Adipocyte (in vitro differentiated cells): ENCODE measurements at regions not wholly inside any gene's neighbourhood (a gene's known extent, or its start where the extent isn't known, plus 50 kb on each side); places are given as distances from the start of the nearest gene placed in this dataset.

Experiments
- DNase-seq: peaks from one replicate; pipeline ENCODE4 v3.0.0-alpha.2; 2015; ENCODE audit warnings: low read depth
- H3K27me3 ChIP-seq: replicated peaks from 2 replicates; pipeline ENCODE4 v1.7.0; 2013; ENCODE audit warnings: mild to moderate bottlenecking, low read length, moderate library complexity; ENCODE audit not compliant: control insufficient read depth, insufficient read depth
- H3K36me3 ChIP-seq: 2 replicates; pipeline ENCODE4 v1.7.0; 2013; ENCODE audit warnings: low read length, mild to moderate bottlenecking, moderate library complexity; ENCODE audit not compliant: control insufficient read depth, insufficient read depth, severe bottlenecking
- H3K4me1 ChIP-seq: 2 replicates; pipeline ENCODE4 v1.7.0; 2013; ENCODE audit warnings: mild to moderate bottlenecking, low read length, moderate library complexity; ENCODE audit not compliant: control insufficient read depth, insufficient read depth
- H3K4me3 ChIP-seq: 2 replicates; pipeline ENCODE4 v1.7.0; 2013; ENCODE audit warnings: mild to moderate bottlenecking, low read length, moderate library complexity
- H3K9ac ChIP-seq: 2 replicates; pipeline ENCODE4 v1.7.0; 2013; ENCODE audit warnings: mild to moderate bottlenecking, low read length, moderate library complexity
- H3K9me3 ChIP-seq: 2 replicates; pipeline ENCODE4 v1.7.0; 2013; ENCODE audit warnings: mild to moderate bottlenecking, low read length, moderate library complexity; ENCODE audit not compliant: control insufficient read depth

- no peak overlapping the region for H3K4me3 ChIP-seq
- no peaks in the 10 kb centered on the region for H3K36me3 ChIP-seq
- H3K27me3 ChIP-seq: no peaks in the 10 kb centered on the region
- no peaks in the 10 kb centered on the region for H3K9me3 ChIP-seq
- no peak overlapping the region for H3K9ac ChIP-seq
- peaks cover 37% of the 10 kb centered on the region for H3K4me1 ChIP-seq
- DNase-seq: no peak
These were observed 513.3 kb downstream of the ANKRD50 start for GRCh38 chr4:124199185-124199584.

GRCh38 chr4:124199755-124200154 lies 512.8 kb downstream of the ANKRD50 start:
- peak; percentile 55 for DNase-seq
- Histone ChIP-seq H3K27me3 (no peaks in the 10 kb centered on the region), H3K4me1 (peaks cover 43% of the 10 kb centered on the region), H3K9ac (no peak overlapping the region), H3K9me3 (no peaks in the 10 kb centered on the region), H3K4me3 (no peak overlapping the region), H3K36me3 (no peaks in the 10 kb centered on the region)

GRCh38 chr4:124201636-124202035 lies 510.9 kb downstream of the ANKRD50 start:
- Histone ChIP-seq H3K9me3 (no peaks in the 10 kb centered on the region), H3K9ac (peak overlapping the region; percentile 47), H3K27me3 (no peaks in the 10 kb centered on the region), H3K4me1 (peaks cover 45% of the 10 kb centered on the region), H3K36me3 (no peaks in the 10 kb centered on the region), H3K4me3 (peak overlapping the region; percentile 25)
- DNase-seq: no peak

- H3K36me3 ChIP-seq: no peaks in the 10 kb centered on the region
- DNase-seq: peak; percentile 61
- no peaks in the 10 kb centered on the region for H3K9me3 ChIP-seq
- peak overlapping the region; percentile 47 for H3K9ac ChIP-seq
- peak overlapping the region; percentile 25 for H3K4me3 ChIP-seq
- no peaks in the 10 kb centered on the region for H3K27me3 ChIP-seq
- H3K4me1 ChIP-seq: peaks cover 49% of the 10 kb centered on the region
These were observed 510.4 kb downstream of the ANKRD50 start for GRCh38 chr4:124202099-124202498.

GRCh38 chr4:124203613-124204238 lies 508.8 kb downstream of the ANKRD50 start:
- peaks cover 54% of the 10 kb centered on the region for H3K4me1 ChIP-seq

GRCh38 chr4:124206779-124207605 lies 505.5 kb downstream of the ANKRD50 start:
- H3K27me3 ChIP-seq: no peaks in the 10 kb centered on the region
- no peak overlapping the region for H3K9ac ChIP-seq
- no peaks in the 10 kb centered on the region for H3K36me3 ChIP-seq
- no peaks in the 10 kb centered on the region for H3K9me3 ChIP-seq
- H3K4me1 ChIP-seq: peaks cover 39% of the 10 kb centered on the region
- no peak for DNase-seq
- no peak overlapping the region for H3K4me3 ChIP-seq

More at GRCh38 chr4:124203613-124204238, 508.8 kb downstream of the ANKRD50 start:
- Histone ChIP-seq H3K4me3 (no peak overlapping the region), H3K9ac (peak overlapping the region; percentile 32), H3K36me3 (no peaks in the 10 kb centered on the region), H3K9me3 (no peaks in the 10 kb centered on the region), H3K27me3 (no peaks in the 10 kb centered on the region)
- no peak for DNase-seq

GRCh38 chr4:124209211-124209610 lies 503.3 kb downstream of the ANKRD50 start:
- H3K9me3 ChIP-seq: no peaks in the 10 kb centered on the region
- H3K27me3 ChIP-seq: no peaks in the 10 kb centered on the region
- H3K4me3 ChIP-seq: no peak overlapping the region
- no peaks in the 10 kb centered on the region for H3K36me3 ChIP-seq
- H3K9ac ChIP-seq: no peak overlapping the region
- peaks cover 31% of the 10 kb centered on the region for H3K4me1 ChIP-seq
- DNase-seq: no peak

- H3K36me3 ChIP-seq: no peaks in the 10 kb centered on the region
- H3K9ac ChIP-seq: no peak overlapping the region
- peaks cover 27% of the 10 kb centered on the region for H3K4me1 ChIP-seq
- H3K27me3 ChIP-seq: no peaks in the 10 kb centered on the region
- no peak for DNase-seq
- no peaks in the 10 kb centered on the region for H3K9me3 ChIP-seq
- H3K4me3 ChIP-seq: no peak overlapping the region
These were observed 502.9 kb downstream of the ANKRD50 start for GRCh38 chr4:124209626-124210025.

- no peak overlapping the region for H3K9ac ChIP-seq
- H3K27me3 ChIP-seq: no peaks in the 10 kb centered on the region
- no peak for DNase-seq
- H3K9me3 ChIP-seq: no peaks in the 10 kb centered on the region
- no peaks in the 10 kb centered on the region for H3K36me3 ChIP-seq
- H3K4me3 ChIP-seq: no peak overlapping the region
- H3K4me1 ChIP-seq: peaks cover 23% of the 10 kb centered on the region
These were observed 501.8 kb downstream of the ANKRD50 start for GRCh38 chr4:124210746-124211145.

GRCh38 chr4:124212815-124213630 lies 499.5 kb downstream of the ANKRD50 start:
- Histone ChIP-seq H3K36me3 (no peaks in the 10 kb centered on the region), H3K27me3 (no peaks in the 10 kb centered on the region), H3K4me3 (no peak overlapping the region), H3K9me3 (no peaks in the 10 kb centered on the region), H3K4me1 (peaks cover 14% of the 10 kb centered on the region), H3K9ac (peak overlapping the region; percentile 2)
- DNase-seq: peak; percentile 51

- Histone ChIP-seq H3K27me3 (no peaks in the 10 kb centered on the region), H3K9me3 (no peaks in the 10 kb centered on the region), H3K4me1 (no peaks in the 10 kb centered on the region), H3K36me3 (no peaks in the 10 kb centered on the region), H3K4me3 (no peak overlapping the region), H3K9ac (no peak overlapping the region)
- DNase-seq: no peak
These were observed 493.1 kb downstream of the ANKRD50 start for GRCh38 chr4:124219389-124219788.
